ENCODE measurements at regions not wholly inside any gene's neighbourhood (a gene's known extent, or its start where the extent isn't known, plus 50 kb on each side); places are given as distances from the start of the nearest gene placed in this dataset.

- H3K27me3 ChIP-seq (ENCODE audit: control insufficient read depth in 2 of 2, insufficient read depth in 2 of 2, low read length in 2 of 2): peaks cover 25 to 26% of the 10 kb centered on the region in 2 experiments
Observed at GRCh38 chr6:27678469-27678868, 205.6 kb upstream of the ZNF184 start.

More at GRCh38 chr6:27678469-27678868, 205.6 kb upstream of the ZNF184 start:
- no peaks in the 10 kb centered on the region for H3K79me2 ChIP-seq (ENCODE audit: control insufficient read depth, insufficient read depth, low read length)
- no peak overlapping the region for H2AFZ ChIP-seq (ENCODE audit: low read depth, low read length)
- intact Hi-C loops (cut with micrococcal nuclease) (no loop called here), dilution Hi-C loops (cut with MboI; ENCODE audit: extremely low pct_ligation_motif_present, low sequenced_read_pairs) (no loop called here)
- no peaks in the 10 kb centered on the region for H3K4me1 ChIP-seq (ENCODE audit: control insufficient read depth, extremely low read depth, insufficient read depth, low read length)
- H3K4me2 ChIP-seq (ENCODE audit: insufficient read depth, low read length): no peak overlapping the region
- H4K20me1 ChIP-seq (replicated peaks; ENCODE audit: control insufficient read depth, extremely low read depth, insufficient read depth, low read length): no peaks in the 10 kb centered on the region
- no peaks in the 10 kb centered on the region for H3K36me3 ChIP-seq (ENCODE audit: control insufficient read depth in 2 of 2, extremely low read depth in 1 of 2, insufficient read depth in 2 of 2, low read length in 2 of 2)
- H3K4me3 ChIP-seq (replicated peaks in 1 of 3; ENCODE audit: insufficient read depth in 1 of 3, low read depth in 1 of 3, low read length in 3 of 3): no peak overlapping the region
- no peak for TF ChIP-seq EZH2 (IDR thresholded peaks at IDR 0.05; ENCODE audit: borderline replicate concordance, low read depth, low read length, severe bottlenecking)
- no peak for TF ChIP-seq MYC (IDR thresholded peaks at IDR 0.05; ENCODE audit: low read depth, low read length)
- no peak for TF ChIP-seq MAX (IDR thresholded peaks at IDR 0.05; ENCODE audit: insufficient read depth, insufficient read length)
- TF ChIP-seq FOS (IDR thresholded peaks at IDR 0.05; ENCODE audit: borderline replicate concordance, insufficient read depth, low read length): no peak
- TF ChIP-seq POLR2AphosphoS5 (IDR thresholded peaks at IDR 0.05; ENCODE audit: insufficient read depth, low read depth, low read length): no peak
- no peak for TF ChIP-seq GATA2 (IDR thresholded peaks at IDR 0.05; ENCODE audit: insufficient read depth, insufficient read length, low read depth, low read length)
- no peak for TF ChIP-seq JUN (IDR thresholded peaks at IDR 0.05; ENCODE audit: borderline replicate concordance, insufficient read depth, insufficient read length, low read depth)
- TF ChIP-seq CTCF (IDR thresholded peaks at IDR 0.05; ENCODE audit: extremely low read depth in 1 of 2, insufficient read depth in 1 of 2, low read depth in 1 of 2, low read length in 2 of 2): no peak
- TF ChIP-seq POLR2A (IDR thresholded peaks at IDR 0.05; ENCODE audit: low read depth, low read length): no peak
- ChIA-PET CTCF (interaction anchor here (1.0 to 2.2 kb wide), 3 partner anchors 9 to 61 kb away, joined by 3 to 7 read pairs (median 3); no protein-coding TSS in a partner anchor), POLR2A (no interaction called here)
- no peak overlapping the region for H3K27ac ChIP-seq (ENCODE audit: insufficient read depth, low read depth, low read length)
- H3K9ac ChIP-seq (replicated peaks; ENCODE audit: extremely low read depth, insufficient read depth, low read length): no peak overlapping the region
- FAIRE-seq (no peak), DNase-seq (ENCODE audit: low read depth, low spot score) (no peak)
- H3K9me3 ChIP-seq (replicated peaks; ENCODE audit: control insufficient read depth, insufficient read depth, low read length): no peaks in the 10 kb centered on the region
- no peaks in the 10 kb centered on the region for H3K9me1 ChIP-seq (replicated peaks; ENCODE audit: control insufficient read depth, extremely low read depth, insufficient read depth, low read length)
- BruUV-seq (replicated peaks): no TSS peak

Data from endothelial cell of umbilical vein (primary cell).